ENCODE measurements at regions not wholly inside any gene's neighbourhood (a gene's known extent, or its start where the extent isn't known, plus 50 kb on each side); places are given as distances from the start of the nearest gene placed in this dataset.

- no peaks in the 10 kb centered on the region for H3K9me3 ChIP-seq
- ATAC-seq, result no peak
- H3K27ac ChIP-seq, result no peak overlapping the region
- H3K4me3 ChIP-seq, result no peak overlapping the region
- H3K4me2 ChIP-seq, result no peak overlapping the region
- WGBS (ENCODE audit: missing lambda C conversion rate), result 79% methylated on average over 2 of the region's 2 CpGs
- FAIRE-seq, result no peak
- H3K4me1 ChIP-seq, result no peaks in the 10 kb centered on the region
- DNase-seq (ENCODE audit: low read depth in 1 of 2, low spot score in 1 of 2), result no peak
- ChIA-PET POLR2A (no interaction called here), CTCF (no interaction called here)
- TF ChIP-seq PHF8 (IDR thresholded peaks at IDR 0.05; ENCODE audit: borderline replicate concordance, low read depth) (no peak), NFE2L2 (conservative IDR thresholded peaks at IDR 0.05; ENCODE audit: low read length) (no peak), CTCF (IDR thresholded peaks at IDR 0.05) (no peak), POLR2A (IDR thresholded peaks at IDR 0.05; ENCODE audit: low read length) (no peak), CHD2 (IDR thresholded peaks at IDR 0.05; ENCODE audit: low read length, partially characterized antibody) (no peak), ZSCAN20 (CRISPR knock-in tag; IDR thresholded peaks at IDR 0.05) (no peak), HOXB13 (CRISPR knock-in tag; IDR thresholded peaks at IDR 0.05; ENCODE audit: low read depth) (no peak), MAZ (IDR thresholded peaks at IDR 0.05; ENCODE audit: borderline replicate concordance, low read depth, low read length) (no peak), HOXB5 (CRISPR knock-in tag; IDR thresholded peaks at IDR 0.05) (no peak), ATOH8 (CRISPR knock-in tag; IDR thresholded peaks at IDR 0.05; ENCODE audit: low read depth) (no peak), BHLHE40 (IDR thresholded peaks at IDR 0.05; ENCODE audit: low read depth, low read length) (no peak), RFX5 (IDR thresholded peaks at IDR 0.05) (no peak), RCOR1 (IDR thresholded peaks at IDR 0.05; ENCODE audit: low read depth, low read length) (no peak), SMC3 (IDR thresholded peaks at IDR 0.05) (no peak)
Observed at GRCh38 chr1:116193768-116194167, 82.6 kb downstream of the MAB21L3 start.

- ATAC-seq (no peak), FAIRE-seq (no peak), DNase-seq (ENCODE audit: low read depth in 1 of 2, low spot score in 1 of 2) (no peak)
- 8% methylated on average over 1 of the region's 1 CpG for WGBS (ENCODE audit: missing lambda C conversion rate)
- ChIA-PET CTCF (interaction anchor here (0.6 to 1.6 kb wide), 3 partner anchors 45 to 519 kb away, joined by 3 to 5 read pairs (median 4); no protein-coding TSS in a partner anchor), POLR2A (no interaction called here)
- TF ChIP-seq ZNF302 (CRISPR knock-in tag; IDR thresholded peaks at IDR 0.05), result no peak
- no peak for TF ChIP-seq REST (IDR thresholded peaks at IDR 0.05)
- no peak for TF ChIP-seq RAD21 (conservative IDR thresholded peaks at IDR 0.05 in 1 of 2, IDR thresholded peaks at IDR 0.05 in 1 of 2)
- TF ChIP-seq HEYL (CRISPR knock-in tag; IDR thresholded peaks at IDR 0.05), result no peak
- no peak for TF ChIP-seq NPAS2 (CRISPR knock-in tag; IDR thresholded peaks at IDR 0.05; ENCODE audit: borderline replicate concordance)
- TF ChIP-seq HOXB5 (CRISPR knock-in tag; IDR thresholded peaks at IDR 0.05), result no peak
- no peak for TF ChIP-seq BHLHE40 (IDR thresholded peaks at IDR 0.05; ENCODE audit: low read depth, low read length)
- no peak for TF ChIP-seq RCOR1 (IDR thresholded peaks at IDR 0.05; ENCODE audit: low read depth, low read length)
- TF ChIP-seq FOSL2 (IDR thresholded peaks at IDR 0.05), result no peak
- no peak for TF ChIP-seq FOSL2 (CRISPR knock-in tag; IDR thresholded peaks at IDR 0.05)
- TF ChIP-seq MAFK (IDR thresholded peaks at IDR 0.05; ENCODE audit: partially characterized antibody), result no peak
- TF ChIP-seq ZFP36 (IDR thresholded peaks at IDR 0.05; ENCODE audit: borderline replicate concordance, partially characterized antibody), result no peak
- no peak for TF ChIP-seq FOSB (CRISPR knock-in tag; IDR thresholded peaks at IDR 0.05)
- TF ChIP-seq FOXS1 (CRISPR knock-in tag; IDR thresholded peaks at IDR 0.05), result no peak
- TF ChIP-seq RNF2 (IDR thresholded peaks at IDR 0.05; ENCODE audit: borderline replicate concordance, low read depth), result no peak
- no peak for TF ChIP-seq POLR2AphosphoS2 (conservative IDR thresholded peaks at IDR 0.05; ENCODE audit: low read length)
- TF ChIP-seq KDM1A (IDR thresholded peaks at IDR 0.05; ENCODE audit: low read depth), result no peak
- TF ChIP-seq ZSCAN20 (CRISPR knock-in tag; IDR thresholded peaks at IDR 0.05), result no peak
- TF ChIP-seq CBX8 (IDR thresholded peaks at IDR 0.05), result no peak
- H3K9me3 ChIP-seq, result no peaks in the 10 kb centered on the region
- H3K4me3 ChIP-seq, result no peak overlapping the region
- H3K4me1 ChIP-seq, result no peaks in the 10 kb centered on the region
- no peak overlapping the region for H3K27ac ChIP-seq
- H3K4me2 ChIP-seq, result no peak overlapping the region
Observed at GRCh38 chr1:116194568-116194967, 83.4 kb downstream of the MAB21L3 start.
